Uterus (tissue), 3 donors: ENCODE measurements at regions not wholly inside any gene's neighbourhood (a gene's known extent, or its start where the extent isn't known, plus 50 kb on each side); places are given as distances from the start of the nearest gene placed in this dataset.

Experiments
- DNase-seq, 2 donors: peaks; one replicate each; pipeline ENCODE4 v3.0.0-alpha.2; 2019 to 2020
- H3K27ac ChIP-seq, 2 donors: fragments of 200-600 bp; sonication (generic); 1 replicate in 1 of 2; 2 replicates in 1 of 2; pipeline ENCODE4 v1.5.1; 2016 to 2018
- H3K27me3 ChIP-seq, 2 donors: fragments of 200-600 bp; sonication (generic); one replicate each; pipeline ENCODE4 v1.5.1; 2018 to 2019; ENCODE audit warnings: control low read depth in 1 of 2
- H3K36me3 ChIP-seq, 2 donors: fragments of 200-600 bp; sonication (generic); one replicate each; pipeline ENCODE4 v1.5.1; 2019; ENCODE audit warnings: control low read depth in 1 of 2
- H3K4me1 ChIP-seq, 2 donors: fragments of 200-600 bp; sonication (generic); one replicate each; pipeline ENCODE4 v1.5.1; 2018 to 2019; ENCODE audit warnings: control low read depth in 1 of 2
- H3K4me3 ChIP-seq, 2 donors: fragments of 200-600 bp; sonication (generic); 1 replicate in 1 of 2; 2 replicates in 1 of 2; pipeline ENCODE4 v1.5.1; 2018 to 2019; ENCODE audit warnings: mild to moderate bottlenecking in 1 of 2
- H3K9me3 ChIP-seq, 2 donors: fragments of 200-600 bp; sonication (generic); one replicate each; pipeline ENCODE4 v1.5.1; 2019; ENCODE audit warnings: control low read depth in 1 of 2
- POLR2A ChIP-seq, 2 donors: fragments of 450-650 bp; IDR thresholded peaks; one replicate each; pipeline ENCODE4 v1.6.1; 2016; ENCODE audit warnings: antibody characterized with exemption in 2 of 2, mild to moderate bottlenecking in 1 of 2, moderate library complexity in 1 of 2
- intact Hi-C: fragments of 100-400 bp; cut with DNase I; formaldehyde crosslinking; loops from one replicate; pipeline ENCODE4 v1.15.1; 2023; ENCODE audit warnings: low total_unique reads
- TF ChIP-seq, protein P1 (sequence below), 4 experiments: fragments of 200-600 bp in 2 of 4; fragments of 450-650 bp in 2 of 4; sonication (generic) in 2 of 4; IDR thresholded peaks; one replicate each; pipeline ENCODE4 v1.5.1; 2016 to 2019; ENCODE audit warnings: antibody characterized with exemption in 4 of 4, mild to moderate bottlenecking in 2 of 4, moderate library complexity in 1 of 4
- donor health status: DM: yes; HTN: yes; CAD: no.

DNA sequence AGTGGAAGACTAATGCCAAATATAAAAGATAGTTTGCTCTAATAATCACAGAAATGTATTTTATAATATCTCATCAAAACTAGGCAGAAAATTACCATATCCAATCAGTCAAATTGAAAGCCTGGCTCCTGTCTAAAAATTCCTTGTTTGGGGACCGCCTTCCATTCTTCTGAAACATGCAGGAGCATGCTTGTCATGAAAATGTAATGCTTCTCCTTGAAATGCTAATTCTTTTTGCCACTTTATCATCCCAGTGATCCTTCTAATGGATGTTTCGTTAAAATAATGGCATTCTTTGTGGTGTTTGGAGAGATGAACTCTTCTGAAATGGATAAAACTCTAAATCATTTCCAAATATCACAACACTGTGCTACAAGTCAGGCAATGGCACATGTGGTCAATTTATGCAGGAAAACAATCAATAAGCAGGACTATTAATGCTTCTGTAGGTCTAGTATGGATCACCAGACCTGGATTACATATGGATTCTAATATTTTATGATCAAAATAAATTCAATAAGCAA, 1039.1 kb upstream of the NXPH2 start:
- TF ChIP-seq POLR2A (IDR thresholded peaks at IDR 0.05): no peak
- TF ChIP-seq, protein P1, sequence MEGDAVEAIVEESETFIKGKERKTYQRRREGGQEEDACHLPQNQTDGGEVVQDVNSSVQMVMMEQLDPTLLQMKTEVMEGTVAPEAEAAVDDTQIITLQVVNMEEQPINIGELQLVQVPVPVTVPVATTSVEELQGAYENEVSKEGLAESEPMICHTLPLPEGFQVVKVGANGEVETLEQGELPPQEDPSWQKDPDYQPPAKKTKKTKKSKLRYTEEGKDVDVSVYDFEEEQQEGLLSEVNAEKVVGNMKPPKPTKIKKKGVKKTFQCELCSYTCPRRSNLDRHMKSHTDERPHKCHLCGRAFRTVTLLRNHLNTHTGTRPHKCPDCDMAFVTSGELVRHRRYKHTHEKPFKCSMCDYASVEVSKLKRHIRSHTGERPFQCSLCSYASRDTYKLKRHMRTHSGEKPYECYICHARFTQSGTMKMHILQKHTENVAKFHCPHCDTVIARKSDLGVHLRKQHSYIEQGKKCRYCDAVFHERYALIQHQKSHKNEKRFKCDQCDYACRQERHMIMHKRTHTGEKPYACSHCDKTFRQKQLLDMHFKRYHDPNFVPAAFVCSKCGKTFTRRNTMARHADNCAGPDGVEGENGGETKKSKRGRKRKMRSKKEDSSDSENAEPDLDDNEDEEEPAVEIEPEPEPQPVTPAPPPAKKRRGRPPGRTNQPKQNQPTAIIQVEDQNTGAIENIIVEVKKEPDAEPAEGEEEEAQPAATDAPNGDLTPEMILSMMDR (IDR thresholded peaks at IDR 0.05): no peak
- Histone ChIP-seq H3K36me3 (no peaks in the 10 kb centered on the region), H3K4me1 (no peaks in the 10 kb centered on the region), H3K27me3 (no peaks in the 10 kb centered on the region), H3K4me3 (no peak overlapping the region), H3K27ac (no peak overlapping the region), H3K9me3 (no peaks in the 10 kb centered on the region)
- intact Hi-C loops: no loop called here
- DNase-seq: no peak

DNA sequence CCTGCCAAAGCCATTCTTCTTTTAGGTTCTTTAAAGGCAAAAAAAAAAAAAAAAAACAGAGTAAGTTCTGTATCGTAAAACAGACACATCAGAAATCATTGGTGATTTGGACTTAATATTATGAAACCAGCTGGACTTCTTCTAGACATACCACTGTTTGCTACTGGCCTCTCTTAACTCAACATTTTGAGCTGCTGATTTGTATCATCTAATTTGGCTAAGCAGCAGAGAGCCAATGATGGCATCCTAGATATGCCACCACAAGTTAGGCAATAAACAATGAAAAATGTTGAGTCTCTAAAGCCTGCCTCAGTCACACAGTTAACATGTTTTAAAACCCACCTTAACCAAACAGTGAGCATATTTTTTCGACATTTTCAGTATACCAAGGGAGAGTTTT, 1034.3 kb upstream of the NXPH2 start:
- intact Hi-C loops: no loop called here
- Histone ChIP-seq H3K9me3 (no peaks in the 10 kb centered on the region), H3K36me3 (no peaks in the 10 kb centered on the region), H3K4me3 (no peak overlapping the region), H3K4me1 (no peaks in the 10 kb centered on the region), H3K27me3 (no peaks in the 10 kb centered on the region), H3K27ac (no peak overlapping the region)
- DNase-seq: no peak
- no peak for TF ChIP-seq POLR2A (IDR thresholded peaks at IDR 0.05)
- TF ChIP-seq, protein P1 (IDR thresholded peaks at IDR 0.05): no peak

DNA sequence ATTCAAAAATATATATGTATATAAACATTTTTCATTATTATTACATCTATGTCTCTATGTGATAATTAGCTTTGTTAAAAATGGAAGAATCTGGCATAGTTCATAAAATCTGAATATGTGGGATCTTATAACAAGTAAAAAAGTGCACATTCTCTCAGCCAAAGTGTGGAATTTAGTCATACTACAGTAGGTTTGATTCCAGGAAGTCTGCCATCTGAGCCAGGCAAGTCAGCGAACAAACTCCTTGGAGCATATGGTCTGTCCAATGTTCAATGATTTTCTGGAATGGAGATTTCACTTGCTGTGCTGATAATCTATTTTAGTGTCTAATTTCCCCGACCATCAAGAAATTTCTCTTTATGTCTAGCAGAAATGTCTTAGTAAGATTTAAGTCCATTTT, 1033.2 kb upstream of the NXPH2 start:
- Histone ChIP-seq H3K4me1 (no peaks in the 10 kb centered on the region), H3K4me3 (no peak overlapping the region), H3K9me3 (no peaks in the 10 kb centered on the region), H3K27ac (no peak overlapping the region), H3K36me3 (no peaks in the 10 kb centered on the region), H3K27me3 (no peaks in the 10 kb centered on the region)
- no peak for DNase-seq
- intact Hi-C loops: no loop called here
- TF ChIP-seq, protein P1 (IDR thresholded peaks at IDR 0.05): no peak

DNA sequence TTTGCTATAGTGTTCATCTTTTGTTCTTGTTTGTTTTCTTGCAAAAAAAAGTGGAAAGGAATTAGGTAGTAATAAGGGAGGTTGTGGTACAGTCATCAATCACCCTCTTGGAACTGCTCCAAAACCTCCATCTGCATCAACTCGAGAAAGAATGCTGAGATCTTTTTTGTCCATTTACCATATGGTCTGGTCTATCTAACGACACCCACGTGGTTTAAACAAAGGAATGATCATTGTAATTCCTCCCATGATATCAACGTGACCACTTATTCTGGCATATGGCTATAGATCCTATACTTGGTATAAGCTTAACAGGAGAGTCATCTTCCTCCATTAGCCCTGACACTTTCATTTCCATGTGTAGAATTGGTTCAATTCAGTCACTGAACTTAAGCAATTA, 1025.3 kb upstream of the NXPH2 start:
- H3K4me3 ChIP-seq: no peak overlapping the region
- intact Hi-C loops: no loop called here
- DNase-seq: no peak
- H3K4me1 ChIP-seq: no peaks in the 10 kb centered on the region
- TF ChIP-seq, protein P1 (IDR thresholded peaks at IDR 0.05): no peak
- no peak overlapping the region for H3K27ac ChIP-seq
- H3K27me3 ChIP-seq: no peaks in the 10 kb centered on the region
- no peaks in the 10 kb centered on the region for H3K9me3 ChIP-seq
- H3K36me3 ChIP-seq: no peaks in the 10 kb centered on the region

DNA sequence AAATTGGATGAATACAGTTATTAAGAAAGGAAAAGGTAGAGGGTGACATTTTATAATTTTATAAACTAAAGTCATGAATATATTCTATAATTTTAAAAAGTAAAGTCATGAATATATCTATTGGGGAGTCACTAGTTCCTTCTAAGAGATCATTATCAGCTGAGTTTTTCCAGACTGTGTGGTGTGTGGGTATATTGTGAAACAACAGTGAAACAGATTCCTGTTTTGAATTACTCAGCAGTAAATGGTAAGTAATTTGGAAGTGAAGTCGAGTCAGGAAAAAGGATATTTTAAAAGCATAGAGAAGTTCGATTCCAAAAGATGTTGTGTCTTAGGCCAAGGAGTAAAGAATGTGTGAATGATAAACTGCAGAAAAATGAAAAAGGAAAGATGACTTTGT, 1018.2 kb upstream of the NXPH2 start:
- TF ChIP-seq, protein P1 (IDR thresholded peaks at IDR 0.05): no peak
- TF ChIP-seq POLR2A (IDR thresholded peaks at IDR 0.05): no peak
- no peak for DNase-seq
- Histone ChIP-seq H3K36me3 (peaks cover 0 to 4% of the 10 kb centered on the region in 2 donors), H3K4me3 (no peak overlapping the region), H3K27me3 (no peaks in the 10 kb centered on the region), H3K9me3 (no peaks in the 10 kb centered on the region), H3K4me1 (no peaks in the 10 kb centered on the region), H3K27ac (no peak overlapping the region)
- intact Hi-C loops: no loop called here
